H9 (cell line): ENCODE measurements at regions not wholly inside any gene's neighbourhood (a gene's known extent, or its start where the extent isn't known, plus 50 kb on each side); places are given as distances from the start of the nearest gene placed in this dataset.

Source experiments
- DNase-seq: peaks from one replicate; pipeline ENCODE4 v3.0.0-alpha.2; 2017
- H2AFZ ChIP-seq: one replicate; pipeline ENCODE4 v1.6.1; 2013; ENCODE audit warnings: mild to moderate bottlenecking, low read length, control low read depth, moderate library complexity
- H2AK5ac ChIP-seq: 2 replicates; pipeline ENCODE4 v1.6.1; 2013; ENCODE audit warnings: low read length, control low read depth, mixed read lengths; ENCODE audit not compliant: insufficient read length
- H2BK120ac ChIP-seq: one replicate; pipeline ENCODE4 v1.6.1; 2013; ENCODE audit warnings: low read depth, mild to moderate bottlenecking, low read length, control low read depth, inconsistent platforms; ENCODE audit not compliant: poor library complexity, severe bottlenecking
- H2BK12ac ChIP-seq: 2 replicates; pipeline ENCODE4 v1.6.1; 2013; ENCODE audit warnings: low read length, control low read depth, mixed read lengths, low read depth; ENCODE audit not compliant: insufficient read length
- H2BK15ac ChIP-seq: 2 replicates; pipeline ENCODE4 v1.6.1; 2013; ENCODE audit warnings: low read depth, low read length, control low read depth
- H2BK20ac ChIP-seq: one replicate; pipeline ENCODE4 v1.6.1; 2013; ENCODE audit warnings: low read depth, mild to moderate bottlenecking, low read length, control low read depth, inconsistent platforms; ENCODE audit not compliant: poor library complexity, severe bottlenecking
- H2BK5ac ChIP-seq: 2 replicates; pipeline ENCODE4 v1.6.1; 2013; ENCODE audit warnings: low read length, control low read depth, mixed read lengths; ENCODE audit not compliant: insufficient read length
- H3K14ac ChIP-seq: 2 replicates; pipeline ENCODE4 v1.6.1; 2013; ENCODE audit warnings: low read length, control low read depth; ENCODE audit not compliant: insufficient read depth
- H3K18ac ChIP-seq: 2 replicates; pipeline ENCODE4 v1.6.1; 2013; ENCODE audit warnings: low read depth, mild to moderate bottlenecking, mixed read lengths, low read length, control low read depth; ENCODE audit not compliant: insufficient read length
- H3K23ac ChIP-seq: 2 replicates; pipeline ENCODE4 v1.6.1; 2013; ENCODE audit warnings: low read length, control low read depth, mixed read lengths, low read depth; ENCODE audit not compliant: insufficient read length
- H3K23me2 ChIP-seq: 2 replicates; pipeline ENCODE4 v1.6.1; 2013; ENCODE audit warnings: low read depth, mild to moderate bottlenecking, mixed read lengths, low read length, control low read depth; ENCODE audit not compliant: insufficient read length, poor library complexity, severe bottlenecking
- H3K27ac ChIP-seq: 2 replicates; pipeline ENCODE4 v1.5.1; 2013; ENCODE audit warnings: low read length, control low read depth, mixed read lengths, low read depth; ENCODE audit not compliant: insufficient read length
- H3K27me3 ChIP-seq: 2 replicates; pipeline ENCODE4 v1.6.1; 2013; ENCODE audit warnings: low read length, control low read depth, inconsistent platforms; ENCODE audit not compliant: insufficient read depth
- H3K4ac ChIP-seq: 2 replicates; pipeline ENCODE4 v1.6.1; 2013; ENCODE audit warnings: low read depth, mild to moderate bottlenecking, control low read depth, inconsistent platforms, low read length, moderate library complexity
- H3K4me1 ChIP-seq: 2 replicates; pipeline ENCODE4 v1.6.1; 2013; ENCODE audit warnings: low read length, control low read depth, inconsistent platforms; ENCODE audit not compliant: insufficient read depth
- H3K4me2 ChIP-seq: 2 replicates; pipeline ENCODE4 v1.6.1; 2013; ENCODE audit warnings: low read length, control low read depth, mixed read lengths; ENCODE audit not compliant: insufficient read length, insufficient read depth
- H3K56ac ChIP-seq: 2 replicates; pipeline ENCODE4 v1.6.1; 2013; ENCODE audit warnings: low read depth, mild to moderate bottlenecking, mixed read lengths, low read length, control low read depth; ENCODE audit not compliant: insufficient read length
- H3K79me1 ChIP-seq: 2 replicates; pipeline ENCODE4 v1.6.1; 2013; ENCODE audit warnings: low read depth, mild to moderate bottlenecking, moderate library complexity, low read length, control low read depth, inconsistent platforms; ENCODE audit not compliant: insufficient read depth, poor library complexity, severe bottlenecking
- H3K79me2 ChIP-seq: 2 replicates; pipeline ENCODE4 v1.6.1; 2013; ENCODE audit warnings: low read length, control low read depth, inconsistent platforms; ENCODE audit not compliant: insufficient read depth
- H3K9ac ChIP-seq: 2 replicates; pipeline ENCODE4 v1.6.1; 2013; ENCODE audit warnings: low read length, control low read depth, mixed read lengths; ENCODE audit not compliant: insufficient read length; ENCODE audit errors: extremely low read depth
- H3K9me3 ChIP-seq: one replicate; pipeline ENCODE4 v1.6.1; 2013; ENCODE audit warnings: low read depth, low read length, inconsistent platforms; ENCODE audit not compliant: control insufficient read depth
- H3T11ph ChIP-seq: one replicate; pipeline ENCODE4 v1.6.1; 2013; ENCODE audit warnings: mild to moderate bottlenecking, low read length, control low read depth, inconsistent platforms
- H4K20me1 ChIP-seq: one replicate; pipeline ENCODE4 v1.6.1; 2013; ENCODE audit not compliant: control insufficient read depth, insufficient read length, insufficient read depth
- H4K5ac ChIP-seq: 2 replicates; pipeline ENCODE4 v1.6.1; 2013; ENCODE audit warnings: low read depth, mild to moderate bottlenecking, mixed read lengths, low read length, control low read depth; ENCODE audit not compliant: insufficient read length
- H4K8ac ChIP-seq: replicated peaks from 2 replicates; pipeline ENCODE4 v1.6.1; 2013; ENCODE audit warnings: low read length, control low read depth, mixed read lengths, low read depth; ENCODE audit not compliant: insufficient read length
- H4K91ac ChIP-seq: 2 replicates; pipeline ENCODE4 v1.6.1; 2013; ENCODE audit warnings: low read depth, mild to moderate bottlenecking, moderate library complexity, mixed read lengths, low read length, control low read depth; ENCODE audit not compliant: insufficient read length
- H3K27ac Mint-ChIP-seq, 3 experiments: 2 replicates in 2 of 3; 3 replicates in 1 of 3; pipeline ENCODE4 v1.8.0; 2020 to 2021; ENCODE audit warnings: mixed read lengths in 3 of 3, mild to moderate bottlenecking in 1 of 3, moderate library complexity in 1 of 3
- H3K27me3 Mint-ChIP-seq: 2 replicates; pipeline ENCODE4 v1.8.0; 2021; ENCODE audit warnings: low read depth, mild to moderate bottlenecking, moderate library complexity, mixed read lengths
- H3K36me3 Mint-ChIP-seq, 3 experiments: 2 replicates in 2 of 3; 3 replicates in 1 of 3; pipeline ENCODE4 v1.8.0; 2020 to 2021; ENCODE audit warnings: low read depth in 3 of 3, mixed read lengths in 3 of 3; ENCODE audit not compliant: insufficient read depth in 1 of 3
- H3K4me1 Mint-ChIP-seq, 2 experiments: 2 replicates each; pipeline ENCODE4 v1.8.0; 2020; ENCODE audit warnings: mixed read lengths in 2 of 2
- H3K4me3 Mint-ChIP-seq, 2 experiments: 2 replicates in 1 of 2; 3 replicates in 1 of 2; pipeline ENCODE4 v1.8.0; 2020 to 2021; ENCODE audit warnings: mild to moderate bottlenecking in 2 of 2, mixed read lengths in 2 of 2, moderate library complexity in 1 of 2
- H3K9me3 Mint-ChIP-seq, 2 experiments: 2 replicates in 1 of 2; 3 replicates in 1 of 2; pipeline ENCODE4 v1.8.0; 2020; ENCODE audit warnings: mild to moderate bottlenecking in 2 of 2, mixed read lengths in 2 of 2, moderate library complexity in 1 of 2
- CTCF ChIP-seq: fragments of 200-600 bp; sonication (generic); conservative IDR thresholded peaks from 3 replicates; pipeline ENCODE4 v1.8.0; 2021; ENCODE audit warnings: antibody characterized with exemption, mild to moderate bottlenecking
- WGBS: extraction: QIAGEN DNeasy Blood & Tissue Kit; methylation state at CpG from one replicate; pipeline ENCODE4 v1.1.7; 2013; ENCODE audit warnings: missing lambda C conversion rate, low lambda C conversion rate, mixed read lengths; ENCODE audit not compliant: insufficient read length; ENCODE audit errors: extremely low coverage; 5-methylcytosine and 5-hydroxymethylcytosine counted together

- Histone ChIP-seq H3K18ac (no peak overlapping the region), H2BK12ac (no peak overlapping the region), H2BK15ac (no peak overlapping the region), H3K9ac (no peak overlapping the region), H3K56ac (no peak overlapping the region), H3K4ac (no peak overlapping the region), H4K5ac (no peak overlapping the region), H3K23ac (no peak overlapping the region), H2BK120ac (no peak overlapping the region), H4K20me1 (no peaks in the 10 kb centered on the region), H3K14ac (no peak overlapping the region), H4K91ac (no peak overlapping the region), H3K27me3 (no peaks in the 10 kb centered on the region), H3K23me2 (no peaks in the 10 kb centered on the region), H2AK5ac (no peak overlapping the region), H3T11ph (no peak overlapping the region), H3K9me3 (no peaks in the 10 kb centered on the region), H3K79me2 (no peaks in the 10 kb centered on the region), H3K79me1 (no peaks in the 10 kb centered on the region), H2BK5ac (no peak overlapping the region), H2BK20ac (no peak overlapping the region), H4K8ac (no peak overlapping the region), H3K4me2 (no peak overlapping the region), H2AFZ (no peak overlapping the region), H3K4me1 (no peaks in the 10 kb centered on the region), H3K27ac (no peak overlapping the region)
- H3K4me1 Mint-ChIP-seq, result peaks cover 4% of the 10 kb centered on the region in 2 experiments; a peak in 3 of 4 replicates
- TF ChIP-seq CTCF, result no peak
- no peak for DNase-seq
- no CpG with 5 or more reads among the region's 2 CpGs for WGBS
- no peak overlapping the region for H3K27ac Mint-ChIP-seq
- no peak overlapping the region for H3K4me3 Mint-ChIP-seq
- no peaks in the 10 kb centered on the region for H3K27me3 Mint-ChIP-seq
- H3K36me3 Mint-ChIP-seq, result no peaks in the 10 kb centered on the region
- H3K9me3 Mint-ChIP-seq, result no peaks in the 10 kb centered on the region
These were observed 872.4 kb downstream of the BRINP3 start for GRCh38 chr1:189605226-189605625.
